Prostate gland (tissue), 2 donors: ENCODE measurements at regions not wholly inside any gene's neighbourhood (a gene's known extent, or its start where the extent isn't known, plus 50 kb on each side); places are given as distances from the start of the nearest gene placed in this dataset.

Experiments used
- CTCF ChIP-seq, 4 experiments: fragments of 200-600 bp in 2 of 4; fragments of 450-650 bp in 2 of 4; sonication (generic) in 2 of 4; IDR thresholded peaks; 1 replicate in 3 of 4; 2 replicates in 1 of 4; pipeline ENCODE4 v1.5.1; 2016 to 2019; ENCODE audit warnings: antibody characterized with exemption in 4 of 4, mild to moderate bottlenecking in 2 of 4, moderate library complexity in 2 of 4
- POLR2A ChIP-seq: fragments of 450-650 bp; IDR thresholded peaks from one replicate; pipeline ENCODE4 v1.6.1; 2016; ENCODE audit warnings: antibody characterized with exemption, mild to moderate bottlenecking
- POLR2AphosphoS5 ChIP-seq: sonication (generic); formaldehyde crosslinking; IDR thresholded peaks from one replicate; pipeline ENCODE4 v1.6.1; 2017; ENCODE audit warnings: antibody characterized with exemption

GRCh38 chr15:58380280-58380945, 51.4 kb upstream of the LIPC start:
- TF ChIP-seq CTCF (IDR thresholded peaks at IDR 0.05): no peak
- no peak for TF ChIP-seq POLR2A
- no peak for TF ChIP-seq POLR2AphosphoS5
